HG03565 (cell line): ENCODE measurements at regions not wholly inside any gene's neighbourhood (a gene's known extent, or its start where the extent isn't known, plus 50 kb on each side); places are given as distances from the start of the nearest gene placed in this dataset.

Source experiments
- ATAC-seq: cut with Tn5 transposase; IDR thresholded peaks from one replicate; pipeline ENCODE4 v1.9.1; 2021; ENCODE audit warnings: mild to moderate bottlenecking, moderate library complexity; ENCODE audit not compliant: unreplicated experiment

- ATAC-seq: no peak
Measured at GRCh38 chr10:111131168-111131799, 54.5 kb downstream of the ADRA2A start.

DNA sequence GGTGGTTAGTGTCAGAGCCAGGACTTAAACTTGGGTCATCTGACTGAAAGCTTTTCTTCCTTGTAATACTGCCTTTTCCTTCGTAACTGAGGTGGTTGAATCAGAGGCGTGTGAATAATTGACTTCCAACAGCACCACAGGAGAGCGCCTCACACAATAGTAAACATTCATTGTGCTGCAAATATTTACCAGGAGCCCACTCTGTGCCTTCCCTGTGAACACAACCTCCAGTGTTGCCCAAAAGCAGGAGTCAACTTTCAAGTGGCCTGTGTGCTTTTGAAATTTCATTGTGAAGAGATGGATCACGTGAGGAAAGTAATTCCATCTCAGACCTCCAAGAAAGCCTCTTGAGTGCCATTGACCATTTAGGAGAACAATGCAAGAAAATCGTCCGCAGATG is 60.2 kb downstream of the ADRA2A start:
- no peak for ATAC-seq

GRCh38 chr10:111137587-111137986 is 60.8 kb downstream of the ADRA2A start:
- ATAC-seq: no peak

DNA sequence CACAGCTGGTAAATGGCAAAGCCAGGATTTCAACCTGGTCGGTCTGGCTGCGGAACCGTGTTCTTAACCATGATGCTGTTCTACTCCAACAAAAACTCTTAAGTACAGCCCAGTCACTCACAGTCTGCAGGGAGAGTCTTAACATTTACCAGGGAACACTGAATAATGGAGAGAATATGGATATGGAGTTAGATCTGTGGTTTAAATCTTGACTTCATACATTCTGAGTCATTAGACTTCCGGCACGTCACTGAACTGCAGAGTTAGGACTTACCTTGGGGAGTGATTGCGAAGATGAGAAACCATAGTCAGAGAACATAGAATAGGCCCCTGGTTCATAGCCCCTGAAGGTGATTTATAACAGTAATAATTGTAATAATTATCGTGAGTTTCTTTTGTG is 61.7 kb downstream of the ADRA2A start:
- no peak for ATAC-seq

DNA sequence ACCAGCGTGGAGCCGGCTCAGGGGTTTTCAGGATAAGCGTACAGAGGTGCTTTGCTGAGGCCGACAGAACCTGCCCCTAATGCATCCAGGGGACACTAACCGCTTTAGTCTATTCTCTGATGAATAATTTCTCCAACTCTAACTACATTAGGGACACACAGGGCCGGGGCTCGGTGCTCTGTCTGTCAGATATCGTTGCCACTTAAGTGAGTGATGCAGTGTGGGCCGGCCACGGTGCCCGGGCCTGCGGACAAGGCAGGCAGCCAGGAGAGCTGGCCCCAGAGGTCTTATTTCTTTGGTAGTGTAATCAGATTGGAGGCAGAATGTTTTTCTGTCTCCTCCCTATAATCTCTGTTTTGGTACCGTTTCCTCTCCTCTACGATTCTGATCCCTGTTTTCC is 62.7 kb downstream of the ADRA2A start:
- no peak for ATAC-seq

DNA sequence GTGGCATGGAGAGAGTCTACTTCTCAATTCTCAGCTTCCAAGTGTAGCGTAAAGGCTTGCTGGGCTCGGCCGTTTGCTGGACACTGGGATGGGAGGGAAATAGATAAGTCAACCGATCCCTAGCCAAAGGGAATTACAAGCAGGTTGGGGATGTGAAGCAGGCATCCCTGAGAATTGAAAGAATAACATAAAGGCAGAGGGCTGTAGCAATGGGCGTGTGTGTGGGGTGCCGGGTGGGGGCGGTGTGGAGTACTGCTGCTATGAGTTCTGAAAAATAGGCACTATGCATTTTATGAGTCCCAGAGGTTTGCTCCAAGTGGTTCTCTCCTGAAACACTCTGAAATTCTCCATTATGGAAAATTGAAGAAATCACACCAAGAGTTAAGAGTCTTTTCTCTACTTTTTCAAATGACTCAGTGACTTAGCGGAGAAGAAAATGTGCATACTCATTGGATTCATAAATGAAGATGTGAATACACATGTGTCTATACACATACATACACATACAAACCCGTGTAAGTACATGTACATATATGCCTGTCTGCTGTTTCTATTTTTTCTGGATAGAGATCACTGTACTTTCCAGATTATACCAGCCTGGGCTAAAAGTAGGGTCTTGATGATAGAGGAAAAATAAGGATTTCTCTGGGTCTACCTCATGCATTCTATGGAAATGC is 65.4 kb downstream of the ADRA2A start:
- no peak for ATAC-seq

DNA sequence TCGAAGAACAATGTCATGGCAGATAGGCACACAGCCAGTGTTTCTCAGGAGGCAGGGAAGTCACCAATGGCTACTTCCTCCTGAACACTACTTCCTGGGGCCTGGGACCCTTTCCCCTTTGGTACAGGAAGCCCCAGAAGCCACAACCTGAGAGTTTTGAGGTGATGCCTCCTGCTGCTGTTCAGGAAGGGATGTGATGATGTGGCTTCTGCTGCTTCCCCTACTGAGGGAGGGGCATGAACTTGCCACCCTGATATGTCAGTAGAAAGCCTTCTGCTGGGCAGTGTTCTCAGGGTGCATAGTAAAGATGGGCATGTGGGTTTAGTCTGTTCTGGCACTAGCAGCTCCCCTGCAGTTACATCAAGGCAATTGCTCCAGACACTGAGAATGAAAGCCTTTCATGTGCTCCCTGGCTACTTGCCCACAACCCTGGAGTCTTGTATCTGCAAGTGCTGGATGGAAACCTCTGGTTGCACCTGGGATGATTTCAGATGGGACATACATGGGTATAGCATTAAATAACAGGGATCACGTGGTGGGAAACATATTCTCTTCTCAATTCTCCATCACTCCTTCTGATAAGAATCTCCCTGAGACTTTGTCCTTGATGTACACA is 69.3 kb downstream of the ADRA2A start:
- ATAC-seq: no peak

DNA sequence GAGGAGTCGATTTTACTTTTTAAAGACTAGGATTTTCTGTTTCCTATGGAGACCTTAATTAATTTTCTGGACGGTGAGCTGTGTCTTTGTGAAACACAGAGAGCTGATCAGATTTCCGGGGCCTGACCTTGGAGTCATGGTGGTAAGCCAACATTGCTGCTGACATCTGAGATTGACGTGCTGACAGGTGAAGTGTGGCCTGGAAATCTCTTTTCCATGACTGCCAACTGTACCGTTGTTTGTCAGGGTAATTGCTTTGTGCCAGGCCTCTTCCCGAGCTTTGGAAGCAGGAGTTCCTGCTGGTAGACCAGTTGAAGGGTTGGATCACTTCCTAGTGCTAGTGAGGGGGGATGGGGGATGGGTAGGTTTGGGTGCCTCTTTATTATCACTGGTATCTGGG is 71.2 kb downstream of the ADRA2A start:
- no peak for ATAC-seq

- ATAC-seq: no peak
Measured at GRCh38 chr10:111148440-111148839, 71.6 kb downstream of the ADRA2A start.

DNA sequence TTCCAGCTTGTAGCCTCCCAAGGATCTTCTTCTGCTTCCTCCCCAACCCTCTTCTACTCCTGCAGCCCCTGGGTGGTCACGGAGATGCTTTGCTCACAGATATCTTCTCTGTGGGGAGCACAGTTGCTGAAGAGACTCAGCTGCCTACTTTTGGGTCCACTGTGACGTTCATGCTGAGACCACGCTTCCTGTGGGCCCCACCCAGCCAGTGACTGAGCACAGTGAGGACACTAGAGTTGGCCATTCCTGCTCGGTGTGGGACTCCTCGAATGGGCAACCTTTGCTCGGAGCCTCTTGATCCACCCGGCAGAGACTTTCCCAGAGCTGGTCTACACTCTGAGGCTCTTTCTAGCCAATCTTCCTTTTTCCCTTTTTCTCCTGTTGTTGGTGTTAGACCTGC is 73.9 kb downstream of the ADRA2A start:
- ATAC-seq: no peak

DNA sequence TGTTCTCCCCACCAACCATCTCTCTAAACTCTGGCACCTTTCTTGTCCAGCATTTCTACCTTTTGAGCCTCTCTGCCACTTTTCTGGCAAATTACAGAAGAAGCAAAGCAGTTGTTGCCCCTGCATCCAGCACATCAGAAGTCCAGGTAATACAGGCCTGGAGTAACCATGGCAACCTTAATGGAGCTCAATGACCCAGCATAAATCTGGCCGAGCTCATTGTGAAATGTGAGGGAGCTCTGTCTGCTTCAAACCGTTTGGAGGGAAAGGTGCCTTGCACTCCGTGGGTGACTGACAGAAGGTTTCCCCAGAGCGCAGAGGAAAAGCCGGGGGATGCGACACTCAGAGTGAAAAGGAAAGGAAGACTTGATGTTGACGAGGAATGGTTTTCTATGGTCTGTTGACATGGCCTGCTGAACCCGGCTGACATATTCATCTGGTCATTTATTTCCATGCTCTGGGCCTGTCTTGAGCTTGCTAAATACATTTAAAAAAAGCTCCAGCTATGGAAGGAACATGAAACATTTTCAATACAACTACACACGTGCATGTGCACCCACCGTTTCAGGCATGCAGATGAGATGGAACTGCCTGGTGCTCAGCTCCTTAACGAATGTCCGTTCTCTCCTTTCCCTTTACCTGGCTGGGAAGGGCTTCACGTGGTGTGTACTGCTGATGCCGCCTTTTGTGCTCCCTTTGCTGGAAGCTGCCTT is 74.9 kb downstream of the ADRA2A start:
- no peak for ATAC-seq

DNA sequence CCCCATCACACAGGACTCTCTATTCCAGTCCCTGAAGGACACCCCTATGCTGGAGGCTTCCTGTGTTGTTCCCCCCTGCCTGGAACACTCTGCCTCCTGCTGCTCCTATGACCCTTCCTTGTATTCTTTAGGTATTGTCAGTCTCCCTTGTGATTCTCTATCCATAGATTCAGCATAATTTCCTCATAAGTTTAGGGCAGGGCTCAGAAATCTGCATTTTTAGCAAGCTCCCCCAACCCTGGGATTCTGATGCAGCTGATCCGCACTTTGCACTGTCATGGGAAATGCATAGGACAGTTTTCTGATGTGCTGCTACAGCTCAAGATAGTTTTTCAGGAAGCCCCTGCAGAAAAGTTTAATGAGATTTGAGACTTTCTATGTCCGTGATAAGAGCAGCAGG is 79.9 kb downstream of the ADRA2A start:
- ATAC-seq: no peak

DNA sequence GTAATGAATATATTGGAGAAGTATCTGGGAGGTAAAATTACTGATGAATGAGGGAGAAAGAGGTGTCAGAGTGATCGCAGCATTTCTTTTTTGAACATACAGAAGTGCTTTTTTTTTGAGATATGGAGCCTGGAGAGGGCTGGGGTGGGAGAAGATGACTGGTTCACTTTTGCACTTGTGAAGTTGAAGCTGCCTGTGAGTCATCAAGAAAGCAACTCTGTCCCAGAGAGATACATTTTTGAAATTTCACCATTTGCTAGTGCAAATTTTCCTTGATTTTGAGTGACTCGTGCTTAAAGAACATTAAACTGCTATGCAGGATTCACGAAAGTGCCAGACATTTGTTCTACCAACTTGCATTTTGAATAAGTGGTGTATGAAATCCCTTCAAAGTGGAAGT is 81.8 kb downstream of the ADRA2A start:
- no peak for ATAC-seq

DNA sequence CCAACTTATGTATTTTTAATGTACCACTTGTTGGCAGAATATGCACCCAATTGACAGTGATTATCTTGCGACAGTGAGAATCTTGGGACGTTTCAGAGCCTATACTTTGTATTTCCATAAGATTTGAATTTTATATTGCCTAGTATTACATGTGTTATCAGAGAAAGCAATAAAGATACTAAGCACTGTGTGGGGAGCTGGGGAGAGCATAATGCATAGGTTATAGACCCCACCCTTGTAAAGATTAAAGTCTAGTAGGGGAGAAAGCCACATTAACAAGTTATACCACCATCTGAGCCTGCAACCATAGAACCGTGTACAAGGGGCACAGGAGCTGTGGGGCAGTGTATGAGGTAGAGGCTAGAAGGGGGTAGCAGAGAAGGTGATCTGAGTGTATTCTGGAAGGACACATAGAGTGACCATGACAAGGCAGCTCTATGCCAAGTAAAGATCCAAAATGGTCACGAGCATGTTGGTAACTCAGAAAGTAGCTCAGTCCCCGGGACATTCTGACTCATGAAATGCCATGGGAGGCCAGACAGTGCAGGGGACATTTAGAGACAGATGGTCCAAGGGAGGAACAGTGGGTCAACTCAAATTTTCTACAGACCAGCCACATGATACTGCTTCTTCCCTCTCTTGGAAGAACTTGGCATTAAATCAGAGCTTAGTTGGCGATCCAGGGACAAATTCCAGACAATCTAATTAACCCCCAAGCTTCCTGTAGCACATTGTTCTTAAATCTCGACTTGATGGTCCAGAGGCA is 84.5 kb downstream of the ADRA2A start:
- no peak for ATAC-seq

DNA sequence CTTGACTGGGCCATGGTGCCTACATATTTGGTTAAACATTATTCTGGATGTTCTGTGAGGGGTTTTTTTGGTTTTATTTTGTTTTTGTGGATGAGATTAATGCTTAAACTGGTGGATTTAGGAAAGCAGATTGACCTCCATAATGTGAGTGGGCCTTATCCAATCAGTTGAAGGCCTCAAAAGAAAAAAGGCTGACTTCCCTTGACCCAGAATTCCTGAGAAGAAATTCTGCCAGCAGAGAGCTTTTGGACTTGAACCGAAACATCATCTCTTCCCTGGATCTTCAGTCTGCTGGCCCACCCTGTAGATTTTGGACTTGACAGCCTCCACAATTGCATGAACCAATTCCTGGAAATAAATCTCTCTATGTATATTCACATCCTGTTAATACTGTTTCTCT is 94.4 kb downstream of the ADRA2A start:
- no peak for ATAC-seq

- no peak for ATAC-seq
Measured at GRCh38 chr10:111175787-111176186, 99.0 kb downstream of the ADRA2A start.

DNA sequence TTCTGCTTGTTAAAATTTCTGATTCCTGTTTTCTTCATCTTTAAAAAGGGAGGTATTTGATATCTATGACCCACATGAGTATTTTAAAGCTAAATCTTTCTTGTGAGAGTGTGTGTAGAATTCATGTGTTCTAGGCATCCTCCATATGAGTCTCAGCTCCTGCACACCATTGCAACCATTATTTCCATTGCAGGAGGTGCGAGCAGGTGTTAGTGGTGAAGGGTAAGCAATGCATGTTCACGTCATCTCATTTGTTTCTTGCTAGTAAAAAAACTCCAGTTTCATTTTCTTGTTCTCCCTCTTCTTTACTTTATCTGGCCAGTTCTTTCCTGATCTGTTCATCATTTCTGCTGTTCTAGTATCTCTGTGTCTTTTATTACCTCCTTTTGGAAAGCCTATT is 100.5 kb downstream of the ADRA2A start:
- ATAC-seq: no peak

- no peak for ATAC-seq
Measured at GRCh38 chr10:111179514-111179913, 102.7 kb downstream of the ADRA2A start.

DNA sequence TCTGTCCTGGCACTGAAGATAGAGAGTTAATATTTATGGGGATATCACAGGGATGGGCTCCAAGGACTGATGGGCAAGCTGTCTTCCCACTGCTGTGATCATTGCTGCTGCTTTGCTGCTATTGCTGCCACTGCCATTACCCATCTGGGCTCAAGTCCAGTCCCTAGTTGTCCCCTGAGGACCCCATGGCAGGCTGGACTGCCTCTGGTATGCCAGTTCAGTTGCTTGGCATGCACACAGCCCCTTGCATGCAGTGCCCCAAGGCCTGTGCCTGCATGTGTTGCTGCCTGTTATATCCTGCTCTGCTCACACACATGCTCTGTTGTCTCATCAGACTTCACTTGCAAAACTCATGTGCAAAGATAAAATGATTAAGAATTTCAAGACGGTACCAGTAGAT is 109.5 kb downstream of the ADRA2A start:
- ATAC-seq: no peak

DNA sequence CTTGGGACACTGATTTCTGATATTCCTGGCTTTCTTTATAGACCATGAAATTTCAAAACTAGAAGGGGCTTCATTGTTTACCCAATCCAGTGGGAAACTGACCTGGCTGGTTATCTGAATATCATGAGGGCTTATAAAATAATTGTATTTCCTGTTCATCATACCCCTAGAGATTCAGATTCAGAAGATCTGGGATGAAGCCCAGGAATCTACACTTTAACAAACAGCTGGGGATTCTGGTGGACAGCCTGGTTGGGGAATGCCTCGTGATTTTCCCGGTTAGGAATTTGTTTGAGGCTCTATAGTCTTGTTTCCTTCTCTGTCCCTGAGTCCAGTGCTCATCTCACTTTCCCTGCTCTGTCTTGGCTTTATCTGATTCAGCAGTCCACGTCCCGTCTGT is 110.3 kb downstream of the ADRA2A start:
- ATAC-seq: no peak

GRCh38 chr10:111199587-111199986 is 122.8 kb downstream of the ADRA2A start:
- ATAC-seq: no peak
